ENCODE measurements at regions not wholly inside any gene's neighbourhood (a gene's known extent, or its start where the extent isn't known, plus 50 kb on each side); places are given as distances from the start of the nearest gene placed in this dataset.

DNA sequence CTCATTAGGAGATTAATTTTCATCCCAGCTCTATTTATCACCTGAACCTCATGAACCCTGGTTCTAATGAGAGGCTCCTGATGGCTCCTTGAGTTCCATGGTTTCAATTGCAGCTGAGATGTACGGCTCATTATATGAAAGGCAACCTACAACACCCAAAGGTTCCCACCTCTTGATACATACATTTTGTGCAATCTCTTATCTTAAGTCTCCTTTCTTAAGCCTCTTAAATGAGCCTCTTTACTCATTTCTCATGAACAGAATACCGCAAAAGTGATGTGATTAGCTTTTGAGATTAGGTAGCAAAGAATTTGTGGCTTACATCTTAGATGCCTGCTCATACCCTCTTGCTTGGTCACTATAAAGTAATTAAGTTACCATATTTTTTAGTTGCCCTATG is 1964.0 kb upstream of the CDH6 start:
- no peak overlapping the region for H4K8ac ChIP-seq (ENCODE audit: low read depth, low read length)
- H3K4me2 ChIP-seq (ENCODE audit: low read length), result no peak overlapping the region
- no peak overlapping the region for H2AFZ ChIP-seq (ENCODE audit: insufficient read depth, low read length, poor library complexity)
- H2BK5ac ChIP-seq (ENCODE audit: low read depth, low read length, poor library complexity), result no peak overlapping the region
- H4K91ac ChIP-seq (ENCODE audit: low read depth, low read length), result no peak overlapping the region
- H3K4me1 ChIP-seq (ENCODE audit: control insufficient read depth in 1 of 2, insufficient read depth in 2 of 2, low read length in 2 of 2), result no peaks in the 10 kb centered on the region
- no peak for DNase-seq
- no peak overlapping the region for H3K23ac ChIP-seq (ENCODE audit: low read length)
- no peaks in the 10 kb centered on the region for H3K36me3 ChIP-seq (ENCODE audit: control insufficient read depth in 1 of 2, insufficient read depth in 2 of 2, low read length in 2 of 2)
- no peaks in the 10 kb centered on the region for H3K79me1 ChIP-seq (ENCODE audit: low read length)
- no peak overlapping the region for H4K12ac ChIP-seq (ENCODE audit: low read depth, low read length)
- H3K4me3 ChIP-seq (ENCODE audit: low read depth, low read length), result no peak overlapping the region
- H3K27ac ChIP-seq (ENCODE audit: low read depth, low read length), result no peak overlapping the region
- H2BK120ac ChIP-seq (ENCODE audit: insufficient read depth, low read length, poor library complexity), result no peak overlapping the region
- no peak overlapping the region for H2AK5ac ChIP-seq (ENCODE audit: low read length)
- no peak overlapping the region for H3K18ac ChIP-seq (ENCODE audit: low read length)
- H3K14ac ChIP-seq (ENCODE audit: low read length), result no peak overlapping the region
- H3K79me2 ChIP-seq (ENCODE audit: control insufficient read depth, insufficient read depth, low read length, poor library complexity), result no peaks in the 10 kb centered on the region
- no peaks in the 10 kb centered on the region for H3K9me3 ChIP-seq (ENCODE audit: insufficient read depth, low read depth, low read length)
- no peak overlapping the region for H3K9ac ChIP-seq (ENCODE audit: low read length)
- H3K27me3 ChIP-seq (ENCODE audit: insufficient read depth, low read length), result no peaks in the 10 kb centered on the region
- H3K4ac ChIP-seq (ENCODE audit: low read depth, low read length), result no peak overlapping the region
- no CpG with 5 or more reads among the region's 2 CpGs for WGBS (ENCODE audit: extremely low coverage, insufficient coverage, insufficient read length)
- H2BK12ac ChIP-seq (ENCODE audit: low read length), result no peak overlapping the region

- H2AK5ac ChIP-seq (ENCODE audit: low read length), result no peak overlapping the region
- no peak overlapping the region for H2BK12ac ChIP-seq (ENCODE audit: low read length)
- H2BK5ac ChIP-seq (ENCODE audit: low read depth, low read length, poor library complexity), result no peak overlapping the region
- H3K14ac ChIP-seq (ENCODE audit: low read length), result no peak overlapping the region
- no peak overlapping the region for H3K18ac ChIP-seq (ENCODE audit: low read length)
- no peak overlapping the region for H3K4me3 ChIP-seq (ENCODE audit: low read depth, low read length)
- H3K4ac ChIP-seq (ENCODE audit: low read depth, low read length), result no peak overlapping the region
- H3K79me2 ChIP-seq (ENCODE audit: control insufficient read depth, insufficient read depth, low read length, poor library complexity), result no peaks in the 10 kb centered on the region
- no peaks in the 10 kb centered on the region for H3K36me3 ChIP-seq (ENCODE audit: control insufficient read depth in 1 of 2, insufficient read depth in 2 of 2, low read length in 2 of 2)
- no peak for DNase-seq
- no peak overlapping the region for H3K9ac ChIP-seq (ENCODE audit: low read length)
- H2AFZ ChIP-seq (ENCODE audit: insufficient read depth, low read length, poor library complexity), result no peak overlapping the region
- H2BK120ac ChIP-seq (ENCODE audit: insufficient read depth, low read length, poor library complexity), result no peak overlapping the region
- no peak overlapping the region for H3K23ac ChIP-seq (ENCODE audit: low read length)
- no peak overlapping the region for H4K91ac ChIP-seq (ENCODE audit: low read depth, low read length)
- H3K4me2 ChIP-seq (ENCODE audit: low read length), result no peak overlapping the region
- H3K27me3 ChIP-seq (ENCODE audit: insufficient read depth, low read length), result no peaks in the 10 kb centered on the region
- H4K12ac ChIP-seq (ENCODE audit: low read depth, low read length), result no peak overlapping the region
- no peak overlapping the region for H3K27ac ChIP-seq (ENCODE audit: low read depth, low read length)
- H3K9me3 ChIP-seq (ENCODE audit: insufficient read depth, low read depth, low read length), result no peaks in the 10 kb centered on the region
- no peaks in the 10 kb centered on the region for H3K4me1 ChIP-seq (ENCODE audit: control insufficient read depth in 1 of 2, insufficient read depth in 2 of 2, low read length in 2 of 2)
- H3K79me1 ChIP-seq (ENCODE audit: low read length), result no peaks in the 10 kb centered on the region
- H4K8ac ChIP-seq (ENCODE audit: low read depth, low read length), result no peak overlapping the region
These were observed 1975.3 kb upstream of the CDH6 start for GRCh38 chr5:29218138-29218537.

GRCh38 chr5:29214839-29215238 is 1978.6 kb upstream of the CDH6 start:
- Histone ChIP-seq H3K4ac (ENCODE audit: low read depth, low read length) (no peak overlapping the region), H2AFZ (ENCODE audit: insufficient read depth, low read length, poor library complexity) (no peak overlapping the region), H3K23ac (ENCODE audit: low read length) (no peak overlapping the region), H2AK5ac (ENCODE audit: low read length) (no peak overlapping the region), H3K79me2 (ENCODE audit: control insufficient read depth, insufficient read depth, low read length, poor library complexity) (no peaks in the 10 kb centered on the region), H3K4me1 (ENCODE audit: control insufficient read depth in 1 of 2, insufficient read depth in 2 of 2, low read length in 2 of 2) (no peaks in the 10 kb centered on the region), H3K14ac (ENCODE audit: low read length) (no peak overlapping the region), H3K36me3 (ENCODE audit: control insufficient read depth in 1 of 2, insufficient read depth in 2 of 2, low read length in 2 of 2) (no peaks in the 10 kb centered on the region), H3K79me1 (ENCODE audit: low read length) (no peaks in the 10 kb centered on the region), H2BK120ac (ENCODE audit: insufficient read depth, low read length, poor library complexity) (no peak overlapping the region), H3K9me3 (ENCODE audit: insufficient read depth, low read depth, low read length) (no peaks in the 10 kb centered on the region), H3K27me3 (ENCODE audit: insufficient read depth, low read length) (no peaks in the 10 kb centered on the region), H3K27ac (ENCODE audit: low read depth, low read length) (no peak overlapping the region), H2BK12ac (ENCODE audit: low read length) (no peak overlapping the region), H4K91ac (ENCODE audit: low read depth, low read length) (no peak overlapping the region), H4K8ac (ENCODE audit: low read depth, low read length) (no peak overlapping the region), H2BK5ac (ENCODE audit: low read depth, low read length, poor library complexity) (no peak overlapping the region), H4K12ac (ENCODE audit: low read depth, low read length) (no peak overlapping the region), H3K4me2 (ENCODE audit: low read length) (no peak overlapping the region), H3K4me3 (ENCODE audit: low read depth, low read length) (no peak overlapping the region), H3K9ac (ENCODE audit: low read length) (no peak overlapping the region), H3K18ac (ENCODE audit: low read length) (no peak overlapping the region)
- no CpG with 5 or more reads among the region's 1 CpG for WGBS (ENCODE audit: extremely low coverage, insufficient coverage, insufficient read length)
- no peak for DNase-seq

- Histone ChIP-seq H4K12ac (ENCODE audit: low read depth, low read length) (no peak overlapping the region), H2AK5ac (ENCODE audit: low read length) (no peak overlapping the region), H3K79me1 (ENCODE audit: low read length) (no peaks in the 10 kb centered on the region), H3K4me1 (ENCODE audit: control insufficient read depth in 1 of 2, insufficient read depth in 2 of 2, low read length in 2 of 2) (no peaks in the 10 kb centered on the region), H3K23ac (ENCODE audit: low read length) (no peak overlapping the region), H4K8ac (ENCODE audit: low read depth, low read length) (no peak overlapping the region), H3K4me3 (ENCODE audit: low read depth, low read length) (no peak overlapping the region), H2AFZ (ENCODE audit: insufficient read depth, low read length, poor library complexity) (no peak overlapping the region), H3K27ac (ENCODE audit: low read depth, low read length) (no peak overlapping the region), H3K18ac (ENCODE audit: low read length) (no peak overlapping the region), H3K27me3 (ENCODE audit: insufficient read depth, low read length) (no peaks in the 10 kb centered on the region), H2BK12ac (ENCODE audit: low read length) (no peak overlapping the region), H3K4ac (ENCODE audit: low read depth, low read length) (no peak overlapping the region), H3K4me2 (ENCODE audit: low read length) (no peak overlapping the region), H2BK120ac (ENCODE audit: insufficient read depth, low read length, poor library complexity) (no peak overlapping the region), H3K14ac (ENCODE audit: low read length) (no peak overlapping the region), H3K9me3 (ENCODE audit: insufficient read depth, low read depth, low read length) (no peaks in the 10 kb centered on the region), H2BK5ac (ENCODE audit: low read depth, low read length, poor library complexity) (no peak overlapping the region), H3K9ac (ENCODE audit: low read length) (no peak overlapping the region), H3K79me2 (ENCODE audit: control insufficient read depth, insufficient read depth, low read length, poor library complexity) (no peaks in the 10 kb centered on the region), H4K91ac (ENCODE audit: low read depth, low read length) (no peak overlapping the region), H3K36me3 (ENCODE audit: control insufficient read depth in 1 of 2, insufficient read depth in 2 of 2, low read length in 2 of 2) (no peaks in the 10 kb centered on the region)
- no peak for DNase-seq
- WGBS (ENCODE audit: extremely low coverage, insufficient coverage, insufficient read length), result no CpG with 5 or more reads among the region's 3 CpGs
These were observed 1980.0 kb upstream of the CDH6 start for GRCh38 chr5:29213475-29213874.

- DNase-seq, result no peak
- Histone ChIP-seq H3K79me1 (ENCODE audit: low read length) (no peaks in the 10 kb centered on the region), H4K8ac (ENCODE audit: low read depth, low read length) (no peak overlapping the region), H4K12ac (ENCODE audit: low read depth, low read length) (no peak overlapping the region), H3K27me3 (ENCODE audit: insufficient read depth, low read length) (no peaks in the 10 kb centered on the region), H2BK12ac (ENCODE audit: low read length) (no peak overlapping the region), H3K4me2 (ENCODE audit: low read length) (no peak overlapping the region), H2AK5ac (ENCODE audit: low read length) (no peak overlapping the region), H3K79me2 (ENCODE audit: control insufficient read depth, insufficient read depth, low read length, poor library complexity) (no peaks in the 10 kb centered on the region), H3K14ac (ENCODE audit: low read length) (no peak overlapping the region), H3K9ac (ENCODE audit: low read length) (no peak overlapping the region), H3K27ac (ENCODE audit: low read depth, low read length) (no peak overlapping the region), H2AFZ (ENCODE audit: insufficient read depth, low read length, poor library complexity) (no peak overlapping the region), H3K4ac (ENCODE audit: low read depth, low read length) (no peak overlapping the region), H3K23ac (ENCODE audit: low read length) (no peak overlapping the region), H4K91ac (ENCODE audit: low read depth, low read length) (no peak overlapping the region), H2BK120ac (ENCODE audit: insufficient read depth, low read length, poor library complexity) (no peak overlapping the region), H3K18ac (ENCODE audit: low read length) (no peak overlapping the region), H3K36me3 (ENCODE audit: control insufficient read depth in 1 of 2, insufficient read depth in 2 of 2, low read length in 2 of 2) (no peaks in the 10 kb centered on the region), H3K9me3 (ENCODE audit: insufficient read depth, low read depth, low read length) (no peaks in the 10 kb centered on the region), H3K4me3 (ENCODE audit: low read depth, low read length) (no peak overlapping the region), H3K4me1 (ENCODE audit: control insufficient read depth in 1 of 2, insufficient read depth in 2 of 2, low read length in 2 of 2) (no peaks in the 10 kb centered on the region), H2BK5ac (ENCODE audit: low read depth, low read length, poor library complexity) (no peak overlapping the region)
These were observed 1985.5 kb upstream of the CDH6 start for GRCh38 chr5:29208024-29208423.
